Neural cell (in vitro differentiated cells): ENCODE measurements at regions not wholly inside any gene's neighbourhood (a gene's known extent, or its start where the extent isn't known, plus 50 kb on each side); places are given as distances from the start of the nearest gene placed in this dataset.
"Not testable (repeated sequence)": the region's sequence is repeated elsewhere in the genome, so short reads cannot be mapped to it uniquely, and the experiment has no call there.

Experiments used
- H2AFZ ChIP-seq: fragments of 200-600, 300-800 bp; sonication (generic), shearing (Covaris generic); 2 replicates; pipeline ENCODE4 v1.6.0; 2014; ENCODE audit warnings: low read depth, mild to moderate bottlenecking, antibody characterized with exemption, low read length, moderate library complexity
- H3F3A ChIP-seq: fragments of 200-600 bp; shearing (Covaris generic); 2 replicates; pipeline ENCODE4 v1.6.1; 2016; ENCODE audit warnings: mild to moderate bottlenecking, moderate library complexity, mixed read lengths, antibody characterized with exemption, low read length; ENCODE audit not compliant: insufficient read depth, poor library complexity, severe bottlenecking
- H3K27ac ChIP-seq: fragments of 200-600, 300-800 bp; sonication (generic), shearing (Covaris generic); 2 replicates; pipeline ENCODE4 v1.5.1; 2014; ENCODE audit warnings: mild to moderate bottlenecking, low read length, moderate library complexity
- H3K27me3 ChIP-seq: fragments of 300-800, 200-600 bp; sonication (generic), shearing (Covaris generic); 2 replicates; pipeline ENCODE4 v1.6.0; 2014; ENCODE audit warnings: mild to moderate bottlenecking, low read depth, low read length, moderate library complexity; ENCODE audit not compliant: insufficient read depth
- H3K36me3 ChIP-seq: fragments of 300-800, 200-600 bp; sonication (generic), shearing (Covaris generic); 2 replicates; pipeline ENCODE4 v1.5.1; 2014; ENCODE audit warnings: mild to moderate bottlenecking, antibody characterized with exemption, low read length, moderate library complexity; ENCODE audit not compliant: insufficient read depth
- H3K4me2 ChIP-seq: fragments of 300-800, 200-600 bp; sonication (generic), shearing (Covaris generic); 2 replicates; pipeline ENCODE4 v1.6.0; 2014; ENCODE audit warnings: mild to moderate bottlenecking, low read length
- H3K4me3 ChIP-seq: fragments of 300-800, 200-600 bp; sonication (generic), shearing (Covaris generic); 2 replicates; pipeline ENCODE4 v1.5.1; 2014; ENCODE audit warnings: mild to moderate bottlenecking, low read length, moderate library complexity
- H3K79me2 ChIP-seq: fragments of 200-600 bp; shearing (Covaris generic); replicated peaks from 2 replicates; pipeline ENCODE4 v1.6.0; 2014; ENCODE audit warnings: mild to moderate bottlenecking, low read length, moderate library complexity; ENCODE audit not compliant: insufficient read depth
- H3K9ac ChIP-seq: fragments of 300-800, 200-600 bp; sonication (generic), shearing (Covaris generic); 2 replicates; pipeline ENCODE4 v1.6.1; 2016; ENCODE audit warnings: mild to moderate bottlenecking, low read length, mixed read lengths
- H3K9me2 ChIP-seq: fragments of 200-600 bp; shearing (Covaris generic); 2 replicates; pipeline ENCODE4 v1.6.1; 2016; ENCODE audit warnings: mild to moderate bottlenecking, low read length, mixed read lengths; ENCODE audit not compliant: insufficient read depth
- H3K9me3 ChIP-seq: fragments of 200-600, 300-800 bp; sonication (generic), shearing (Covaris generic); 2 replicates; pipeline ENCODE4 v1.6.1; 2016; ENCODE audit warnings: mild to moderate bottlenecking, mixed run types, low read length, moderate library complexity, mixed read lengths
- H4K20me1 ChIP-seq: fragments of 200-600 bp; shearing (Covaris generic); 2 replicates; pipeline ENCODE4 v1.6.1; 2016; ENCODE audit warnings: mild to moderate bottlenecking, mixed run types; ENCODE audit not compliant: insufficient read depth
- CTCF ChIP-seq: fragments of 450-650 bp; IDR thresholded peaks from 2 replicates; pipeline ENCODE4 v1.5.1; 2014; ENCODE audit warnings: antibody characterized with exemption, mild to moderate bottlenecking, moderate library complexity; ENCODE audit not compliant: poor library complexity, severe bottlenecking
- EP300 ChIP-seq: fragments of 450-650 bp; conservative IDR thresholded peaks from 2 replicates; pipeline ENCODE4 v1.6.1; 2014; ENCODE audit warnings: antibody characterized with exemption, mild to moderate bottlenecking, moderate library complexity; ENCODE audit not compliant: poor library complexity, severe bottlenecking
- EZH2 ChIP-seq: fragments of 200-600, 300-800 bp; shearing (Covaris generic), sonication (generic); IDR thresholded peaks from 2 replicates; pipeline ENCODE4 v1.6.1; 2014; ENCODE audit warnings: antibody characterized with exemption, low read length, borderline replicate concordance, mild to moderate bottlenecking; ENCODE audit not compliant: insufficient read depth, poor library complexity, severe bottlenecking
- MXI1 ChIP-seq: fragments of 450-650 bp; conservative IDR thresholded peaks from 2 replicates; pipeline ENCODE4 v1.6.1; 2014; ENCODE audit warnings: antibody characterized with exemption, mild to moderate bottlenecking; ENCODE audit not compliant: poor library complexity, severe bottlenecking
- POLR2AphosphoS5 ChIP-seq: IDR thresholded peaks from 2 replicates; pipeline ENCODE4 v1.6.1; 2012
- RAD21 ChIP-seq: fragments of 450-650 bp; conservative IDR thresholded peaks from 2 replicates; pipeline ENCODE4 v1.6.1; 2014; ENCODE audit warnings: antibody characterized with exemption, mild to moderate bottlenecking, moderate library complexity
- REST ChIP-seq: IDR thresholded peaks from 2 replicates; pipeline ENCODE4 v1.6.1; 2012; ENCODE audit warnings: borderline replicate concordance
- SMC3 ChIP-seq: fragments of 450-650 bp; conservative IDR thresholded peaks from 2 replicates; pipeline ENCODE4 v1.6.1; 2014; ENCODE audit warnings: antibody characterized with exemption, mild to moderate bottlenecking, moderate library complexity; ENCODE audit not compliant: poor library complexity
- TAF1 ChIP-seq: IDR thresholded peaks from 2 replicates; pipeline ENCODE4 v1.6.1; 2012; ENCODE audit warnings: low read depth

DNA sequence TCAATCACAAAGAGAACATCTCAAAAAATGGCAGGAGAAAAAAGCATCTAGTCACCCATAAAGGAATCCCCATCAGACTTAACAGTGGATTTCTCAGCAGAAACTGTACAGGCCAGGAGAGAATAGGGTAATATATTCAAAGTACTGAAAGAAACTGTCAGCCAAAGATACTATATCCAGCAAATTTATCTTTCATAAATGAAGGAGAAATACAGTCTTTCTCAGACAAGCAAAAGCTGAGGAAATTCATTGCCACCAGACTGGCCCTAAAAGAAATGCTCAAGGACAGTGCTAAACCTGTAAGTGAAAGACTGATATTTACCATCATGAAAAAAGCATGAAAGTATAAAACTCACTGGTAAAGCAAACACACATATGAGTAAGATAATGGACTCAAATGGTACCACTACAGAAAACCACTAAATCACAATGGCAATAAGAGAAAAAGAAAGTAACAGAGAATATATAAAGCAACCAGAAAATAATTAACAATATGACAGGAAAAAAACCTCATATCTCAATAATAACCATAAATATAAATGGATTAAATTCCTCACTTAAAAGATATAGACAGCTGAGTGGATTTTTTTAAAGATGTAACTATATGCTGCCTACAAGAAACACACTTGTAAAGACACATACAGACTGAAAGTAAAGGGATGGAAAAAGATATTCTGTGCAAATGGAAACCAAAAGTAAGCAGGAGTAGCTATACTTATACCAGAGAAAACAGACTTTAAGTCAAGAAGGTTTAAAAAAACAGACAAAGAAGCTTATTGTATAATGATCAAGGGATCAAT is 83.4 kb upstream of the STK39 start:
- TF ChIP-seq REST: no peak
- no peak for TF ChIP-seq SMC3
- TF ChIP-seq RAD21: no peak
- no peak for TF ChIP-seq POLR2AphosphoS5
- TF ChIP-seq CTCF: no peak
- no peak for TF ChIP-seq MXI1
- TF ChIP-seq EZH2: no peak
- no peak for TF ChIP-seq TAF1
- no peak for TF ChIP-seq EP300

GRCh38 chr2:168335254-168335653 is 87.9 kb upstream of the STK39 start:
- H3K4me3 ChIP-seq, H3K27me3 ChIP-seq, H4K20me1 ChIP-seq, H3K4me2 ChIP-seq, H3K9me3 ChIP-seq, H2AFZ ChIP-seq, H3K9me2 ChIP-seq, H3K36me3 ChIP-seq, H3K9ac ChIP-seq, H3K27ac ChIP-seq, H3K79me2 ChIP-seq, H3F3A ChIP-seq: not testable (repeated sequence)

More for the DNA sequence above, 83.4 kb upstream of the STK39 start:
- Histone ChIP-seq H3K9me2 (no peaks in the 10 kb centered on the region), H3F3A (no peaks in the 10 kb centered on the region), H3K36me3 (no peaks in the 10 kb centered on the region), H4K20me1 (no peaks in the 10 kb centered on the region), H3K27ac (no peak overlapping the region), H3K9ac (no peak overlapping the region), H3K9me3 (no peaks in the 10 kb centered on the region), H3K79me2 (no peaks in the 10 kb centered on the region), H2AFZ (no peak overlapping the region), H3K4me2 (no peak overlapping the region), H3K27me3 (no peaks in the 10 kb centered on the region), H3K4me3 (no peak overlapping the region)
